ENCODE measurements at regions not wholly inside any gene's neighbourhood (a gene's known extent, or its start where the extent isn't known, plus 50 kb on each side); places are given as distances from the start of the nearest gene placed in this dataset.

DNA sequence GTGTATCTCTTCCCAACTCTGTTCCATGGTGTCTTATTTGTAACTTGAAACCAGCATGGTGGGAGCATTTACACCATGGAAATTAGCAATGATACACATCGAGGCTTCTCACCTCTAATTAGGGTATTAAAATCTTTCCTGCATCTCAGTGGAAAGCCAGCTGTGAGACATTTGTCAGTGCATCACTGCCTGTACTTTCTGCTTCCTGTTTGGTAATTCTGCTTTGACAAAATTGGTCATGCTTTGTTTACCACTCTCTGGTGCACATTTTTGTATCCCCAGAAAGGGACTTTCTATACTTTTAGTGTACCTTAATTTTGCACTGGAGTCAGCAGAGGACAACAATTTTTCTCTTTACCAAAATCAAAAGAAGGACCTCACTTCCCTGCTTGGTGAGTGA, 402.1 kb downstream of the PDCD6IP start:
- Histone ChIP-seq H3K9me3 (replicated peaks; ENCODE audit: control insufficient read depth, insufficient read depth, low read length) (no peaks in the 10 kb centered on the region), H3K4me3 (peak overlapping the region; percentile 14; the same call in 1 of the 2 replicates), H3K9ac (ENCODE audit: control insufficient read depth, insufficient read depth, low read length) (no peak overlapping the region), H4K20me1 (ENCODE audit: control insufficient read depth, insufficient read depth) (no peaks in the 10 kb centered on the region), H3K27me3 (replicated peaks in 1 of 2; ENCODE audit: control insufficient read depth in 2 of 2, insufficient read depth in 2 of 2, low read length in 1 of 2) (no peaks in the 10 kb centered on the region), H3K79me2 (ENCODE audit: control insufficient read depth, insufficient read depth, low read length) (no peaks in the 10 kb centered on the region), H3K36me3 (ENCODE audit: control insufficient read depth in 2 of 2, insufficient read depth in 2 of 2, low read length in 1 of 2) (no peaks in the 10 kb centered on the region), H3K4me2 (ENCODE audit: control insufficient read depth, insufficient read depth) (peak overlapping the region; percentile 62; the same call in 1 of the 2 replicates), H3K27ac (ENCODE audit: control insufficient read depth, insufficient read depth) (peak overlapping the region; percentile 57), H2AFZ (ENCODE audit: control insufficient read depth, low read depth, low read length) (peak overlapping the region; percentile 60), H3K4me1 (ENCODE audit: control insufficient read depth, insufficient read depth, low read length) (peaks cover 26% of the 10 kb centered on the region)
- DNase-seq (ENCODE audit: low read depth, low spot score) (peak; percentile 49), FAIRE-seq (peak; percentile 57), ATAC-seq (peak; percentile 91)
- POLR2A ChIA-PET = no interaction called here
- SMC1A ChIA-PET (ENCODE audit: uncharacterized antibody, unreplicated experiment) = interaction anchor here (1.3 kb wide), 1 partner anchor 17 kb away, joined by 4 read pairs; no protein-coding TSS in a partner anchor
- CTCF ChIA-PET = interaction anchor here (1.2 kb wide), 2 partner anchors 33 to 60 kb away, joined by 3 to 4 read pairs; no protein-coding TSS in a partner anchor
- BruUV-seq (replicated peaks) = no TSS peak
- intact Hi-C loops (cut with micrococcal nuclease; ENCODE audit: unreplicated experiment) (no loop called here), in situ Hi-C loops (cut with MboI) (no loop called here)
- WGBS (ENCODE audit: insufficient coverage, insufficient replicate concordance, low lambda C conversion rate, missing lambda C conversion rate) = 0% methylated on average over 1 of the region's 1 CpG
- RAD21 ChIA-PET (ENCODE audit: unreplicated experiment) = no interaction called here
- TF ChIP-seq NFIC (IDR thresholded peaks at IDR 0.05; ENCODE audit: low read depth, low read length) = peak; percentile 59; the same call in 1 of the 2 replicates
- TF ChIP-seq TCF3 (IDR thresholded peaks at IDR 0.05; ENCODE audit: borderline replicate concordance, insufficient read depth, low read depth, low read length) = peak; percentile 68; the same call in 1 of the 2 replicates
- 0 out of 2 replicates have a peak, but pooled peaks have one; percentile 12 for TF ChIP-seq JUNB (IDR thresholded peaks at IDR 0.05)
- no peak for TF ChIP-seq KLF5 (IDR thresholded peaks at IDR 0.05; ENCODE audit: partially characterized antibody)
- TF ChIP-seq BCL11A (IDR thresholded peaks at IDR 0.05; ENCODE audit: low read depth, low read length) = no peak
- TF ChIP-seq HDAC6 (IDR thresholded peaks at IDR 0.05; ENCODE audit: unreplicated experiment) = no peak
- no peak for TF ChIP-seq SP1 (IDR thresholded peaks at IDR 0.05; ENCODE audit: low read depth, low read length)
- TF ChIP-seq, protein P1, sequence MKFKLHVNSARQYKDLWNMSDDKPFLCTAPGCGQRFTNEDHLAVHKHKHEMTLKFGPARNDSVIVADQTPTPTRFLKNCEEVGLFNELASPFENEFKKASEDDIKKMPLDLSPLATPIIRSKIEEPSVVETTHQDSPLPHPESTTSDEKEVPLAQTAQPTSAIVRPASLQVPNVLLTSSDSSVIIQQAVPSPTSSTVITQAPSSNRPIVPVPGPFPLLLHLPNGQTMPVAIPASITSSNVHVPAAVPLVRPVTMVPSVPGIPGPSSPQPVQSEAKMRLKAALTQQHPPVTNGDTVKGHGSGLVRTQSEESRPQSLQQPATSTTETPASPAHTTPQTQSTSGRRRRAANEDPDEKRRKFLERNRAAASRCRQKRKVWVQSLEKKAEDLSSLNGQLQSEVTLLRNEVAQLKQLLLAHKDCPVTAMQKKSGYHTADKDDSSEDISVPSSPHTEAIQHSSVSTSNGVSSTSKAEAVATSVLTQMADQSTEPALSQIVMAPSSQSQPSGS (IDR thresholded peaks at IDR 0.05; ENCODE audit: low read length) = peak; percentile 62; the same call in 1 of the 2 replicates
- TF ChIP-seq RUNX3 (IDR thresholded peaks at IDR 0.05; ENCODE audit: low read length) = peak; percentile 46
- TF ChIP-seq BRCA1 (IDR thresholded peaks at IDR 0.05; ENCODE audit: low read depth, low read length) = no peak
- no peak for TF ChIP-seq POLR2AphosphoS5 (IDR thresholded peaks at IDR 0.05; ENCODE audit: low read length)
- TF ChIP-seq, protein P2, sequence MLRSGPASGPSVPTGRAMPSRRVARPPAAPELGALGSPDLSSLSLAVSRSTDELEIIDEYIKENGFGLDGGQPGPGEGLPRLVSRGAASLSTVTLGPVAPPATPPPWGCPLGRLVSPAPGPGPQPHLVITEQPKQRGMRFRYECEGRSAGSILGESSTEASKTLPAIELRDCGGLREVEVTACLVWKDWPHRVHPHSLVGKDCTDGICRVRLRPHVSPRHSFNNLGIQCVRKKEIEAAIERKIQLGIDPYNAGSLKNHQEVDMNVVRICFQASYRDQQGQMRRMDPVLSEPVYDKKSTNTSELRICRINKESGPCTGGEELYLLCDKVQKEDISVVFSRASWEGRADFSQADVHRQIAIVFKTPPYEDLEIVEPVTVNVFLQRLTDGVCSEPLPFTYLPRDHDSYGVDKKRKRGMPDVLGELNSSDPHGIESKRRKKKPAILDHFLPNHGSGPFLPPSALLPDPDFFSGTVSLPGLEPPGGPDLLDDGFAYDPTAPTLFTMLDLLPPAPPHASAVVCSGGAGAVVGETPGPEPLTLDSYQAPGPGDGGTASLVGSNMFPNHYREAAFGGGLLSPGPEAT (IDR thresholded peaks at IDR 0.05; ENCODE audit: low read depth) = 0 out of 2 replicates have a peak, but pooled peaks have one; percentile 38
- TF ChIP-seq, protein P3, sequence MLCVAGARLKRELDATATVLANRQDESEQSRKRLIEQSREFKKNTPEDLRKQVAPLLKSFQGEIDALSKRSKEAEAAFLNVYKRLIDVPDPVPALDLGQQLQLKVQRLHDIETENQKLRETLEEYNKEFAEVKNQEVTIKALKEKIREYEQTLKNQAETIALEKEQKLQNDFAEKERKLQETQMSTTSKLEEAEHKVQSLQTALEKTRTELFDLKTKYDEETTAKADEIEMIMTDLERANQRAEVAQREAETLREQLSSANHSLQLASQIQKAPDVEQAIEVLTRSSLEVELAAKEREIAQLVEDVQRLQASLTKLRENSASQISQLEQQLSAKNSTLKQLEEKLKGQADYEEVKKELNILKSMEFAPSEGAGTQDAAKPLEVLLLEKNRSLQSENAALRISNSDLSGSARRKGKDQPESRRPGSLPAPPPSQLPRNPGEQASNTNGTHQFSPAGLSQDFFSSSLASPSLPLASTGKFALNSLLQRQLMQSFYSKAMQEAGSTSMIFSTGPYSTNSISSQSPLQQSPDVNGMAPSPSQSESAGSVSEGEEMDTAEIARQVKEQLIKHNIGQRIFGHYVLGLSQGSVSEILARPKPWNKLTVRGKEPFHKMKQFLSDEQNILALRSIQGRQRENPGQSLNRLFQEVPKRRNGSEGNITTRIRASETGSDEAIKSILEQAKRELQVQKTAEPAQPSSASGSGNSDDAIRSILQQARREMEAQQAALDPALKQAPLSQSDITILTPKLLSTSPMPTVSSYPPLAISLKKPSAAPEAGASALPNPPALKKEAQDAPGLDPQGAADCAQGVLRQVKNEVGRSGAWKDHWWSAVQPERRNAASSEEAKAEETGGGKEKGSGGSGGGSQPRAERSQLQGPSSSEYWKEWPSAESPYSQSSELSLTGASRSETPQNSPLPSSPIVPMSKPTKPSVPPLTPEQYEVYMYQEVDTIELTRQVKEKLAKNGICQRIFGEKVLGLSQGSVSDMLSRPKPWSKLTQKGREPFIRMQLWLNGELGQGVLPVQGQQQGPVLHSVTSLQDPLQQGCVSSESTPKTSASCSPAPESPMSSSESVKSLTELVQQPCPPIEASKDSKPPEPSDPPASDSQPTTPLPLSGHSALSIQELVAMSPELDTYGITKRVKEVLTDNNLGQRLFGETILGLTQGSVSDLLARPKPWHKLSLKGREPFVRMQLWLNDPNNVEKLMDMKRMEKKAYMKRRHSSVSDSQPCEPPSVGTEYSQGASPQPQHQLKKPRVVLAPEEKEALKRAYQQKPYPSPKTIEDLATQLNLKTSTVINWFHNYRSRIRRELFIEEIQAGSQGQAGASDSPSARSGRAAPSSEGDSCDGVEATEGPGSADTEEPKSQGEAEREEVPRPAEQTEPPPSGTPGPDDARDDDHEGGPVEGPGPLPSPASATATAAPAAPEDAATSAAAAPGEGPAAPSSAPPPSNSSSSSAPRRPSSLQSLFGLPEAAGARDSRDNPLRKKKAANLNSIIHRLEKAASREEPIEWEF (IDR thresholded peaks at IDR 0.05; ENCODE audit: insufficient replicate concordance, low read depth, low read length) = no peak
- peak; percentile 60; the same call in 1 of the 2 replicates for TF ChIP-seq PAX5 (IDR thresholded peaks at IDR 0.05; ENCODE audit: borderline replicate concordance, low read depth, low read length)
- no peak for TF ChIP-seq SMAD1 (IDR thresholded peaks at IDR 0.05; ENCODE audit: low read depth, partially characterized antibody)
- 0 out of 2 replicates have a peak, but pooled peaks have one; percentile 63 for TF ChIP-seq TCF12 (IDR thresholded peaks at IDR 0.05; ENCODE audit: low read depth, low read length)
- TF ChIP-seq STAT3 (IDR thresholded peaks at IDR 0.05; ENCODE audit: low read depth, low read length) = no peak
